AG10803 (cell line): ENCODE measurements at regions not wholly inside any gene's neighbourhood (a gene's known extent, or its start where the extent isn't known, plus 50 kb on each side); places are given as distances from the start of the nearest gene placed in this dataset.

Experiments
- DNase-seq: peaks from one replicate; pipeline ENCODE4 v3.0.0; 2010; ENCODE audit warnings: low read depth
- H3K4me3 ChIP-seq: 2 replicates; pipeline ENCODE4 v1.5.1; 2011; ENCODE audit warnings: mild to moderate bottlenecking, low read length, control low read depth
- TF ChIP-seq, protein P1 (sequence below): conservative IDR thresholded peaks from 2 replicates; pipeline ENCODE4 v1.5.1; 2011; ENCODE audit warnings: mild to moderate bottlenecking, low read length, control low read depth, inconsistent platforms

DNA sequence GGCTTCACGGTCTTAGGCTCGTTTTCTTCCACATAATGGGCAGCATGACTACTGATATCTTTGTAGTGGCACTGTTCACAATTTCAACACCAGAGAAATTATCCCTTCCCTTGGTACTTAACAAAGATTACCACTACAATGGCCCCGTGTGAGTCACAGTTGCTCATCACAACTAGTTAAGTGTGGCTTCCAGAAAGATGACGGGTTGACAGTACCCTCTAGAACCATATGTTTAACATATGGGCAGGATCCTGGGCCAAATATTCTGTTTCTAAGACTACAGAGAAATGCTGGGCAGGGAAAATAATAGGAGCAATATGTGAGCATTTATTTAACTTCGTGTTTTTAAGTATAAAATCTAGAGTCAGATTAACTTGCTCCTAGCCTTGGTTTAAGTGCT lies 780.1 kb upstream of the LINC00305 start:
- H3K4me3 ChIP-seq = no peak overlapping the region
- DNase-seq = no peak
- TF ChIP-seq, protein P1, sequence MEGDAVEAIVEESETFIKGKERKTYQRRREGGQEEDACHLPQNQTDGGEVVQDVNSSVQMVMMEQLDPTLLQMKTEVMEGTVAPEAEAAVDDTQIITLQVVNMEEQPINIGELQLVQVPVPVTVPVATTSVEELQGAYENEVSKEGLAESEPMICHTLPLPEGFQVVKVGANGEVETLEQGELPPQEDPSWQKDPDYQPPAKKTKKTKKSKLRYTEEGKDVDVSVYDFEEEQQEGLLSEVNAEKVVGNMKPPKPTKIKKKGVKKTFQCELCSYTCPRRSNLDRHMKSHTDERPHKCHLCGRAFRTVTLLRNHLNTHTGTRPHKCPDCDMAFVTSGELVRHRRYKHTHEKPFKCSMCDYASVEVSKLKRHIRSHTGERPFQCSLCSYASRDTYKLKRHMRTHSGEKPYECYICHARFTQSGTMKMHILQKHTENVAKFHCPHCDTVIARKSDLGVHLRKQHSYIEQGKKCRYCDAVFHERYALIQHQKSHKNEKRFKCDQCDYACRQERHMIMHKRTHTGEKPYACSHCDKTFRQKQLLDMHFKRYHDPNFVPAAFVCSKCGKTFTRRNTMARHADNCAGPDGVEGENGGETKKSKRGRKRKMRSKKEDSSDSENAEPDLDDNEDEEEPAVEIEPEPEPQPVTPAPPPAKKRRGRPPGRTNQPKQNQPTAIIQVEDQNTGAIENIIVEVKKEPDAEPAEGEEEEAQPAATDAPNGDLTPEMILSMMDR = no peak

DNA sequence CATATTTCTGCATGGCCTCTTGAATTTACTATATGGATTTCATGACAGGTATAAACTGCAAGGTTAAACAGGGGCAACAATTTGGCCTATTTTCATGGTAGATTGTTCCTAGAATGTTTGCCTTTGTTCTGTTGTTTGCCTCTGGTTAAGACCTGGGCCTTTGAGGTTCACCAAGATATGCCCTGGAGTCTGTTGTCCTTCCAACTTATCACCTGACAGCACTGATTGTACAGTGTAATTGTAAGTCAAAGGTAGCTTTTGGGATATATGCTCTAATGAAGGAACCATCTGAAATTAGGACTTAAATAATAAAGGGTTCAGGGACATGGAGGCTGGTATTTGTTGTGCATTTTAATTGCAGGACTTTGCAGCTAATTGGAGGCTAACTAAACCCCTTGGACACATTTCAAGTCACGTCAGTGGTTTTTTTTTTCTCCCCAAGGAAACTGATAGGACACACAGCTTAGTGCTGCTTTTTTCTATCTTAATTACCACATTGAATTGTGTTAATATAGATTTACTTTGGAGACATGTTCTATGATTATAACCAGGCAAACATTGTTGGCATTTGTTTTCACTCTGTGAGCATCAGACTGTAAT lies 771.2 kb upstream of the LINC00305 start:
- no peak for DNase-seq
- TF ChIP-seq, protein P1 = no peak
- no peak overlapping the region for H3K4me3 ChIP-seq

DNA sequence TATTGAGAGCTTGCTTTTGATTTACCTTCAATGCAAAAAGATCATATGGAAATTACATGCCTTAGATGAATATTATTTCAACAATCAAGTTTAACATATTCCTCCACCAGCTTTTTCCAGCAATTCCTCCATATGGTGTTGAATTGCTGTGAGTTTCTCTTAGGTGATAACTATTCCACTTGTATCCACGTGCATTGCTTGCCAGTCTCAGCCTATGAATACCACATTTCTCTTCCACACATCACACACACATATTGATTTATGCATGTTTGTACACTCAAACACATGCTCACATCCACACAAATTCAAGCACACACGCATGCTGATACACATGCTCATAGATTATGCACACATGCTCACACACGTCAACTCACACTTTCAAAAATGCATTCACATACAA lies 770.0 kb upstream of the LINC00305 start:
- no peak overlapping the region for H3K4me3 ChIP-seq
- DNase-seq = no peak
- TF ChIP-seq, protein P1 = no peak

DNA sequence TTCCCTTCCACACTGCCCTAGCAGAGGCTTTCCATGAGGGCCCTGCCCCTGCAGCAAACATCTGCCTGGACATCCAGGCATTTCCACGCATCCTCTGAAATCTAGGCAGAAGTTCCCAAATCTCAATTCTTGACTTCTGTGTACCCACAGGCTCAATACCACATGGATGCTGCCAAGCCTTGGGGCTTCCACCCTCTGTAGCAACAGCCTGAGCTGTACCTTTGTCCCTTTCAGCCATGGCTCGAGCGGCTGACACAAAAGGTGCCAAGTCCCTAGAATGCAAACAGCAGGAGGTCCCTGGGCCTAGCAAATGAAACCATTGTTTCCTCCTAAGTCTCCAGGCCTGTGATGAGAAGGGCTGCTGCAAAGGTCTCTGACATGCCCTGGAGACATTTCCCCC lies 744.5 kb upstream of the LINC00305 start:
- no peak for DNase-seq
- TF ChIP-seq, protein P1 = no peak
- H3K4me3 ChIP-seq = no peak overlapping the region

DNA sequence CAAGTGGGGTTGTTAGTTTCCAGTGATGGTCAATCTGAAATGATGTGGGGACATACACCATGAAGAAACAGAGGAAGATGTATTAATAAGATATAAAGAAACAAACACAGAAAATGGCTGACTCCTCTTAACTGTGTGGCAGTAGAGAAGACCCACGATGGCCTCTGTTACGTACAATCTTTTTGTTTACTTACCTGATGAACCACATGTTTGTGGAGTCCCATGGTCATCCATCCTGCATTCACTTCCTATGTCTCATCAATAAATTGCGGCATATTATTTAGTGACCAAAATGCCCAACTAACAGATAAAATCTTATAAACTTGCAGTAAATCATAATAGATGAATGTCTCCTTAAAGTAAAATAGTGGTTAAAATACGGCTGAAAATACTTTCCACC lies 740.1 kb upstream of the LINC00305 start:
- TF ChIP-seq, protein P1 = no peak
- no peak overlapping the region for H3K4me3 ChIP-seq
- DNase-seq = no peak

DNA sequence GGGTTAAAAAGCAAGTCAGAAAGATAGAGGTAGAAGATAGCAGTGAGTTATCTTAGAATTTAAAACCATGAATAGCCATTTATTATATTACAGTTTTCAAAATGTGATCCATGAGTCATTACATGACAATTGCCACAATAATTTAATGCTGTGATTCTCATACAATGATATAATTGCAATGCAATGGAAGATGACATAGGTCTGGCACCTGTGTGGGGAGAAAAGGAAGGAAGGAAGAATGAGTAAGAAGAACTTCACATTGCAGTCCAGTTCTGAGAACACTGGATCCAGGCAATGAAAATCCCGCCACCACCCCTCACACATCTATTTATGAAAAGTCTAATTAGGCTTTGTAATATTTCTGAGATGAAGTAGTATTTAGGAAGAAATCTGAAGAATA lies 738.1 kb upstream of the LINC00305 start:
- TF ChIP-seq, protein P1 = no peak
- H3K4me3 ChIP-seq = no peak overlapping the region
- no peak for DNase-seq

DNA sequence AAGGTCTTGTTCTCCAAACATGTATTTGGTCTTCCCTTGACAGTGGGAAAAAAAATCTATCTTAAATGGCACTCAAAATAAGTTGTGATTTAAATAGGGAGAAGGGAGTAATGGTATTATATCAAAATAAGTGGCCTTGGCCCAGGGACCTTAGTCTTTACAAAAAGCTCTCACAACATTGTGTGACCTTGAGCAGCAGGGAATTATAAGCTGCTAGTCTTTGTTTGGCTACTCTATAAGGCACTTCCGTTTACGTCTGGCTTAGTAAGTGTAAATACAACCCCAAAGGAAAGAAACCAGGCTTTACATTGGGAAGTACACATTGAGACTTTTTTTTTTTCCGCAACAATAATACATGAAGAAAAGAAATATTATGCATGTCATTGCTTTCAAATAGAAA lies 734.0 kb upstream of the LINC00305 start:
- no peak for DNase-seq
- TF ChIP-seq, protein P1 = no peak

More for the DNA sequence above, 734.0 kb upstream of the LINC00305 start:
- no peak overlapping the region for H3K4me3 ChIP-seq
